Iris pigment epithelial cell (primary cell): ENCODE measurements at regions not wholly inside any gene's neighbourhood (a gene's known extent, or its start where the extent isn't known, plus 50 kb on each side); places are given as distances from the start of the nearest gene placed in this dataset.

Experiments
- DNase-seq: peaks from one replicate; pipeline ENCODE4 v3.0.0-alpha.2; 2011; ENCODE audit warnings: low read depth

- DNase-seq: no peak
Observed at GRCh38 chr17:12438813-12439586, 226.7 kb upstream of the MYOCD start.

DNA sequence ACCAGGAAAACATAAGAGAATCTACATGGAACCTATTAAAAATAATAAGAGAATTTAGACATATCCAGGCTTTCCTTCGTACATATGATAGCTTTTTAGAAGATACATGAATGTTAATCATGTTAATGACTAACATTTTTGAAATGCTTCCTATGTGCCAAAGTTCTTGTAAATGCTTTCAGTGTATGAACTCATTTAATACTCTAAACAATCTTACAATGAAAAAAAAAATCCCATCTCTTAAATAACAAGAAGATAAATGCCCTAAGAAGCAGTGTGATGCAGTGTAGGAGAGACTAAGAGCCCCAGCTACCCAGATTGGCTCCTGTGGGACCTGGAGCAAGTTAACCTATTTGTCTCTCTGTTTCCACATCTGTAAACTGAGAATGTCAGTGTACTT is 220.4 kb upstream of the MYOCD start:
- no peak for DNase-seq

- DNase-seq: no peak
Observed at GRCh38 chr17:12457493-12457892, 208.2 kb upstream of the MYOCD start.

- no peak for DNase-seq
Observed at GRCh38 chr17:12459736-12460135, 206.0 kb upstream of the MYOCD start.

DNA sequence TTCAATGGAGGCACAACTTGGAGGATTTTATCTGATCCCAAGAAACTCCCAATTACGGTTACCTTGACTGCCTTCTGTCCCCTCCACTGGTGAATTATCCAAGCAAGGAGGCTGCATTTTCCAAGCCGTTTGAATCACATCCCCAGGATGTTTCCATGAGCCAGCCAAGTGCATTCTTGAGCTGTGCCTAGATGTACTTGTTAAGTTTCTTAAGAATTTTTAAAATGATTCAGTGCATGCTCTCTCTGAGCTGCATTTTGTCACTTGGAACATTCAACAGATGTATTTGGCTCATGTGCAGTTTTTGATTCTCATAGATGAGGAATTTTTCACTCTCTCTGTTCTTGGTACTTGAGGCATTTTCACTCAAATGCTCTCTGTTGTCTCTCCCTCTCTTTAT is 202.6 kb upstream of the MYOCD start:
- peak; percentile 55 for DNase-seq

DNA sequence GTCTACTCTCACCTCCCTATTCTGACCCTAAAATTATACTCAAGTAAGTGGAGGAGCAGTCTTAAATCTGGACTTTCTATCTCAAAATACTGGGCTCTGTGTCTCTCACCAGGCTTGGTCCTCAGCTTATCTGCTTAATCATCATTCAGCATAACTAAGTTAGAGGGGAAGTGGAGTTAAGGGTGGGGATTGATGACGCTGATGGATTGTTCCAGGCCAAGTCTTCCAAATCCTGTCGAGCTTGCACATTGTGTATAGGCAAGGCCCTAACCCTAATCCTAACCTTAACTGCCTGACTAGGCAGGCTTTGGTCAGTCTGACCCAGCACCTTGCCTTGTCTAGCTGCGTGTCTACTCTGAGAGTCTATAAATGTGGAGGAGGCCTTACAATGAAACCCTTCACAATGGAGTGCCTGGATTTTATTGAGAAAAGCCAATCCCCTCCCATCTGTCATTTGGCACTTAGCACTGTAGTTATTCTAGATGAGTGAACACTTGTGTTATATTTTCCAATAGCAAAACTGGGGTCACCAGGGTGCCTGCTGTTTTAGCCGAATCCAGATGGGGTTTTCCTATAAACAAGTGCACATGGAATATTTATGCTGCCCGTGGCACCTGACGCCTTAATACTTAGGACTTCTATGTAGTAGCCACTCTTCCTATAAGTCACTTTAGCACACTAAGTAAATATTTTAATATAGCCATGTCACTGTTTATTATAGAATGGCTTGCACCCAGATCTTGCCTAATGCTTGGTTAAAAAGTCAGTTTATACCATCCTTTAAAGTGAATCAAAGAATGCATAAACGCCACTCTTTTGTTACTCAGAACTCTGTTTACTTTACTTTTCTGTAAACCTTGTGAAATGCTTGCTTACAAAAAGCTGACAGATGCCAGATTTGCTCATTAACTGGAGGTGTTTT is 193.2 kb upstream of the MYOCD start:
- no peak for DNase-seq

GRCh38 chr17:12478311-12478710 is 187.4 kb upstream of the MYOCD start:
- DNase-seq: no peak

DNA sequence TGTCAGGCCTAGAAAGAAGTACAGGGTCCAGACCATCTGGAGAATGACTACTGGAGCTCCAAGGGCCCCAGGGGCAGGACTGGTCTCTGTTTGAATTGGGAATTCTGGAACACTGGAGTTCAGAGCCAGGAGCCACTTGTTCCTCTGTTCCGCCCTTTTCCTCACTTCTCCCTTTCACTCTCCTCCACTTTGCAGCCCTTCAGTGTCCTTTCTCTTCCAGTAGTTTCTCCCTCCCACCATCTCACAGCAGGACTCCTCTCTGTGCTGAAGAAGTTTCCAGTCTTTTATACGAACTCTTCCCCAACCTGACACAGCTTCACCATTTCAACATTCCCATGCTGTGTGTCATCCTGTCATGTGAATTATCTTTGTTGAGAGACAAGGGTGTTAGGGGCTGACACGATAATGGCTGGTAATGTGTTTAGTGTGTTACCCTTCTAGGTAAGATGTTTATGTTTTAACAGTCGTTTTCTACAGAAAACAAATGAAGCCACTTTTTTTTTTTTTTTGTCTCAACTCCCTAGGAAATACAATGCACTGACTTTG is 180.3 kb upstream of the MYOCD start:
- DNase-seq: peak; percentile 49

GRCh38 chr17:12489325-12489724 is 176.4 kb upstream of the MYOCD start:
- DNase-seq: no peak

DNA sequence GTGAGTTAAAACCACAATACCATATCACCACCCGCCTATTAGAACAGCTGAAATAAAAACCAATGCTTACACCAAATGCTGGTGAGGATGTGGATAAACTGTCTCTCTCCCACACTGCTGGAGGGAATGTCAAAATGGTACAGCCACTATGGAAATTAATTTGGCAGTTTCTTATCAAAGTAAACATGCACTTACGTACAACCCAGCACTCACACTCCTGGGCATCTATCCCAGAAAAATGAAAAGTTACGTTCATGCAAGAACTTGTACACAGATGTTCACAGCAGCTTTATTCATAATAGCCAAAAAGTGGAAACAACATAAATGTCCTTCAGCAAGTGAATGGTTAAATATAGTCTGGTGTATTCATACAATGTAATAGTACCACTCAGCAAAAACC is 173.2 kb upstream of the MYOCD start:
- peak; percentile 72 for DNase-seq

GRCh38 chr17:12505866-12506265 is 159.8 kb upstream of the MYOCD start:
- DNase-seq: no peak

DNA sequence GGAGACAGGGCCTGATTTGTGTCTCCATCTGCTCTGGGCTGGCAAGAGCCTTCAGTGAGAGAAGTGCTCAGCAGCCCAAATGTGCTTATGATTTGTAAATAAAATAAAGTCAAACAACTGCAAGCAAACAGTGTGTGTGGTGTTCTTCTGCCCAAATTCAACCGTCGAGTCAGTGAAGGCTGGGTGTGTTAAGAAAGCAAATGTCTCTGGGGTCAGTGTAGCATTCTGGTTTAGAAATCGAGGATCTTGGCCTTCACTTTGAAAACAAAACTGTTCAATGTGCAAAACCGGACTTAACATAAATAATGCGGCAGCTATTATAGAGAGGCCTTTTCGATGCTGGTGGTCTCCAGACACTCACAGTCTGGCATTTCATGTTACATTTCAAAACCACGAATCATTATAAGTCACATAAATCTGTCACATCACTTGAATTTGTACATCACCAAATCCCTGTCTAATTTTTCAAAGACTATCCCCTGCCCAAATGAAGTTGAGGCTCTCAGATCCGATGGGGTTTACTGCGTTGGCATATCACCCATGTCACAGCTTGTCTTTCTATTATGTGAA is 158.6 kb upstream of the MYOCD start:
- DNase-seq: no peak

- no peak for DNase-seq
Observed at GRCh38 chr17:12509801-12510200, 155.9 kb upstream of the MYOCD start.

DNA sequence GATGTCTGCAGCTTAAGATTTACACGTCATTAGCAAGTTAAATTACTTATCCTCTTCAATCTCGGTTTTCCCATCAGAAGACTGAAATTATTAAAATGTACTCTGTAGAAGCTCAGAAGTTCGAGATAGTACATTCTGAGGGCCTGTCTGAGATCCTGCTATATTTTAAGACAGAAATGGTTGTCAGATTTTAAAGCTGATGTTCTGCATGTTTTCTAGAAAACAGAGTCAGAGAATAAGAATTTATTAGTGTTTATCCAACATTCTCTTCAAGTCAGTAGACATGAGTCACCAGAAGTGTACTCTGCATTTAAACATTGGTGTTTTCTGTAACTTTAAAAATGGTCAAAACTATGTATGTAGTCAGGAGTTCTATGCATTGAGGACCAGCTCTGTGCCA is 155.2 kb upstream of the MYOCD start:
- peak; percentile 61 for DNase-seq

GRCh38 chr17:12512694-12513355 is 152.9 kb upstream of the MYOCD start:
- peak; percentile 56 for DNase-seq

GRCh38 chr17:12514596-12514995 is 151.1 kb upstream of the MYOCD start:
- DNase-seq: no peak

GRCh38 chr17:12519956-12520594 is 145.6 kb upstream of the MYOCD start:
- DNase-seq: no peak

DNA sequence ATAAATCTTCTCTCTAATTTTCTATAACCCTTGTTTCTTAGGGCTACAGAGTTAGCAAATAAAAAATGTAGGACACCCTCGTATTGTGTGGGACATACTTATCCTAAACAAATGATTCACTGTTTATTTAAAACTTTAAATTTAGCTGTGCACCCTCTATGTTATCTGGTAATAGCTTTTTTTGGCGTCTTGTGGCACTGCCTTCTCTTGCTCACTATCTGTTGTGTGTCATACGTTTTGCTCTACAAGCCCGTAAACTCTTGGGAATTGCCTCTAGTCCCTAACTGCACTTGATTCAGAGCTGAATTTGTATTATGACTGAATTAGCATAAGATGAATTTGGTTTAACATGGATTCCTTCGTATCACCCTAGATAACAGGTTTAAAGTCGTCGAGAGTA is 144.3 kb upstream of the MYOCD start:
- DNase-seq: no peak

- DNase-seq: no peak
Observed at GRCh38 chr17:12522336-12522735, 143.4 kb upstream of the MYOCD start.

DNA sequence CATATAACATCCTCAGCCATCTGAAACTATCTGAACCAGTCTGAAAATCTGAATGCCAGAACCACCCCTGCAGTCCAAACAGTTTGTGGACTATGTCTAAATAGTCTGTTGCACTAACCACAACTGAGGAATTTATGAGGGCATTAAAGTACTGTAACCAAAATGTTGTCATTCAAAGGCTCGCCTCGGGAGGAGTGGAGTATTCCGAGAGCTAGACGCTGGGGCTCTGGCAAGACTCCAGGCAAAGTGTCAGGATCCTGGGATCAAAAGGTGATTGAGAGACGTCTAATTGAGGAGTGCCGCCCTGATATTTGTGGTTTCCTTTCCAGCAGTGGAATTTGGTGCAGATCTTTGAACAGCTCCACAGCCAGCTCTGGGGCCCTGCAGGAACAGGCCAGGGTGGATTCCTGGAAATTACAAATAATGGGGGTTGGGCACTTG is 142.9 kb upstream of the MYOCD start:
- DNase-seq: peak; percentile 72

- no peak for DNase-seq
Observed at GRCh38 chr17:12523244-12523643, 142.4 kb upstream of the MYOCD start.
